ENCODE measurements at regions not wholly inside any gene's neighbourhood (a gene's known extent, or its start where the extent isn't known, plus 50 kb on each side); places are given as distances from the start of the nearest gene placed in this dataset.

GRCh38 chr11:134880788-134881187, 468.7 kb upstream of the B3GAT1 start:
- Histone ChIP-seq H3K27ac (replicated peaks in 1 of 4) (no peak overlapping the region), H3K36me3 (no peaks in the 10 kb centered on the region), H3K4me3 (no peak overlapping the region), H3K9me3 (no peaks in the 10 kb centered on the region), H3K4me1 (no peaks in the 10 kb centered on the region), H3K27me3 (peaks cover 0 to 62% (median 0%) of the 10 kb centered on the region in 4 donors)
- TF ChIP-seq POLR2A (IDR thresholded peaks at IDR 0.05; ENCODE audit: low read depth) (no peak), EP300 (IDR thresholded peaks at IDR 0.05) (no peak), CTCF (IDR thresholded peaks at IDR 0.05) (no peak), POLR2AphosphoS5 (IDR thresholded peaks at IDR 0.05) (no peak)
- WGBS, result 86% methylated on average over 1 of the region's 6 CpGs
- intact Hi-C loops (cut with DNase I), result no loop called here
- peak; percentile 34 for DNase-seq (ENCODE audit: extremely low spot score)

- DNase-seq (ENCODE audit: extremely low spot score), result peak; percentile 19
- Histone ChIP-seq H3K4me1 (no peaks in the 10 kb centered on the region), H3K27me3 (peaks cover 0 to 57% (median 0%) of the 10 kb centered on the region in 4 donors), H3K27ac (replicated peaks in 1 of 4) (no peak overlapping the region), H3K36me3 (no peaks in the 10 kb centered on the region), H3K4me3 (no peak overlapping the region), H3K9me3 (no peaks in the 10 kb centered on the region)
- whole genome bisulfite sequencing, result 82% methylated on average over 3 of the region's 3 CpGs
- no peak for TF ChIP-seq POLR2A (IDR thresholded peaks at IDR 0.05; ENCODE audit: low read depth)
- no peak for TF ChIP-seq POLR2AphosphoS5 (IDR thresholded peaks at IDR 0.05)
- no peak for TF ChIP-seq CTCF (IDR thresholded peaks at IDR 0.05)
- TF ChIP-seq EP300 (IDR thresholded peaks at IDR 0.05), result no peak
- intact Hi-C loops (cut with DNase I), result no loop called here
Measured at GRCh38 chr11:134879931-134880330, 467.9 kb upstream of the B3GAT1 start.

- no peaks in the 10 kb centered on the region for H3K9me3 ChIP-seq
- intact Hi-C loops (cut with DNase I), result no loop called here
- no peak overlapping the region for H3K27ac ChIP-seq (replicated peaks in 1 of 4)
- TF ChIP-seq POLR2AphosphoS5 (IDR thresholded peaks at IDR 0.05), result no peak
- no peak for TF ChIP-seq POLR2A (IDR thresholded peaks at IDR 0.05; ENCODE audit: low read depth)
- TF ChIP-seq CTCF (IDR thresholded peaks at IDR 0.05), result no peak
- TF ChIP-seq EP300 (IDR thresholded peaks at IDR 0.05), result no peak
- peak; percentile 39 for DNase-seq (ENCODE audit: extremely low spot score)
- H3K4me3 ChIP-seq, result no peak overlapping the region
- no peaks in the 10 kb centered on the region for H3K4me1 ChIP-seq
- H3K27me3 ChIP-seq, result peaks cover 0 to 51% (median 0%) of the 10 kb centered on the region in 4 donors
- WGBS, result 70% methylated on average over 4 of the region's 4 CpGs
- no peaks in the 10 kb centered on the region for H3K36me3 ChIP-seq
Measured at GRCh38 chr11:134879341-134879740, 467.3 kb upstream of the B3GAT1 start.

GRCh38 chr11:134878785-134879184, 466.7 kb upstream of the B3GAT1 start:
- no peak for TF ChIP-seq CTCF (IDR thresholded peaks at IDR 0.05)
- TF ChIP-seq POLR2AphosphoS5 (IDR thresholded peaks at IDR 0.05), result no peak
- TF ChIP-seq POLR2A (IDR thresholded peaks at IDR 0.05; ENCODE audit: low read depth), result no peak
- no peak for TF ChIP-seq EP300 (IDR thresholded peaks at IDR 0.05)
- H3K27me3 ChIP-seq, result peaks cover 0 to 46% (median 0%) of the 10 kb centered on the region in 4 donors
- WGBS, result 72% methylated on average over 6 of the region's 6 CpGs
- H3K4me1 ChIP-seq, result no peaks in the 10 kb centered on the region
- DNase-seq (ENCODE audit: extremely low spot score), result peak; percentile 79
- H3K36me3 ChIP-seq, result no peaks in the 10 kb centered on the region
- intact Hi-C loops (cut with DNase I), result no loop called here
- H3K27ac ChIP-seq (replicated peaks in 1 of 4), result no peak overlapping the region
- no peak overlapping the region for H3K4me3 ChIP-seq
- no peaks in the 10 kb centered on the region for H3K9me3 ChIP-seq

- H3K4me3 ChIP-seq, result no peak overlapping the region
- H3K27ac ChIP-seq (replicated peaks in 1 of 4), result no peak overlapping the region
- intact Hi-C loops (cut with DNase I), result no loop called here
- WGBS, result 84% methylated on average over 8 of the region's 8 CpGs
- H3K27me3 ChIP-seq, result peaks cover 0 to 24% (median 0%) of the 10 kb centered on the region in 4 donors
- DNase-seq (ENCODE audit: extremely low spot score), result peak; percentile 88
- H3K36me3 ChIP-seq, result no peaks in the 10 kb centered on the region
- no peaks in the 10 kb centered on the region for H3K9me3 ChIP-seq
- TF ChIP-seq POLR2AphosphoS5 (IDR thresholded peaks at IDR 0.05) (no peak), POLR2A (IDR thresholded peaks at IDR 0.05; ENCODE audit: low read depth) (no peak), CTCF (IDR thresholded peaks at IDR 0.05) (no peak), EP300 (IDR thresholded peaks at IDR 0.05) (no peak)
- H3K4me1 ChIP-seq, result no peaks in the 10 kb centered on the region
Measured at GRCh38 chr11:134876226-134876625, 464.2 kb upstream of the B3GAT1 start.

All from esophagus muscularis mucosa (tissue), 4 donors.